Glutamatergic neuron (in vitro differentiated cells): ENCODE measurements at regions not wholly inside any gene's neighbourhood (a gene's known extent, or its start where the extent isn't known, plus 50 kb on each side); places are given as distances from the start of the nearest gene placed in this dataset.
"Not testable (repeated sequence)": the region's sequence is repeated elsewhere in the genome, so short reads cannot be mapped to it uniquely, and the experiment has no call there.

Experiments
- DNase-seq: peaks from one replicate; pipeline ENCODE4 v3.0.0; 2022
- H3K27ac Mint-ChIP-seq: one replicate; pipeline ENCODE4 v1.8.0; 2020; ENCODE audit warnings: mild to moderate bottlenecking, mixed read lengths, inconsistent platforms; ENCODE audit not compliant: unreplicated experiment
- H3K27me3 Mint-ChIP-seq: one replicate; pipeline ENCODE4 v1.8.0; 2020; ENCODE audit warnings: mild to moderate bottlenecking, moderate library complexity, mixed read lengths, inconsistent platforms; ENCODE audit not compliant: unreplicated experiment
- H3K36me3 Mint-ChIP-seq: one replicate; pipeline ENCODE4 v1.8.0; 2020; ENCODE audit warnings: mild to moderate bottlenecking, mixed read lengths, inconsistent platforms; ENCODE audit not compliant: unreplicated experiment
- H3K4me1 Mint-ChIP-seq: one replicate; pipeline ENCODE4 v1.8.0; 2020; ENCODE audit warnings: mild to moderate bottlenecking, low read depth, mixed read lengths, inconsistent platforms; ENCODE audit not compliant: unreplicated experiment
- H3K4me3 Mint-ChIP-seq: one replicate; pipeline ENCODE4 v1.8.0; 2020; ENCODE audit warnings: mild to moderate bottlenecking, mixed read lengths, inconsistent platforms; ENCODE audit not compliant: unreplicated experiment
- H3K9me3 Mint-ChIP-seq: one replicate; pipeline ENCODE4 v1.8.0; 2020; ENCODE audit warnings: mild to moderate bottlenecking, moderate library complexity, mixed read lengths, inconsistent platforms; ENCODE audit not compliant: unreplicated experiment
- TF ChIP-seq, protein P1 (sequence below): fragments of 200-600 bp; sonication (generic); IDR thresholded peaks from one replicate; pipeline ENCODE4 v1.5.0; 2021; ENCODE audit not compliant: partially characterized antibody, unreplicated experiment

DNA sequence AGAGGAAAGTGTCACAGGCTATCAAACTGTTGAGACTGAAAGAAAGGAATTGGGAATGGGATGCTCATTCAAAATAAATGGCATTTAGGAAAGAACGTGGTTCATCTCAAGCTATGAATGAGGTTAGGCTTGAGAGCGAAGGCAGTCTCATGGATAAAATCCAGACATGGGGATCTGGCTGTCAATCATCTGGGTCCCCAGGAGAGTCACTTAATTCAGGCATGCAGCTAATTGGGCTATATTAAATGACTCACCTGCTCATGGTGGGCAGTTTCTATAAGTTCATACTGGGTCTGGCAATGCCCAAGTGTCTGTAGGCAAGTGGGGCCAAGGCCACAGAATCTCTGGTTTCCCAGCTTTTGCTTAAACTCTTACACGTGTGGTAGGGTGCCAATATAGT lies 286.5 kb upstream of the SEMA6A start:
- H3K27me3 Mint-ChIP-seq = no peaks in the 10 kb centered on the region
- no peak for DNase-seq
- no peak overlapping the region for H3K27ac Mint-ChIP-seq
- TF ChIP-seq, protein P1, sequence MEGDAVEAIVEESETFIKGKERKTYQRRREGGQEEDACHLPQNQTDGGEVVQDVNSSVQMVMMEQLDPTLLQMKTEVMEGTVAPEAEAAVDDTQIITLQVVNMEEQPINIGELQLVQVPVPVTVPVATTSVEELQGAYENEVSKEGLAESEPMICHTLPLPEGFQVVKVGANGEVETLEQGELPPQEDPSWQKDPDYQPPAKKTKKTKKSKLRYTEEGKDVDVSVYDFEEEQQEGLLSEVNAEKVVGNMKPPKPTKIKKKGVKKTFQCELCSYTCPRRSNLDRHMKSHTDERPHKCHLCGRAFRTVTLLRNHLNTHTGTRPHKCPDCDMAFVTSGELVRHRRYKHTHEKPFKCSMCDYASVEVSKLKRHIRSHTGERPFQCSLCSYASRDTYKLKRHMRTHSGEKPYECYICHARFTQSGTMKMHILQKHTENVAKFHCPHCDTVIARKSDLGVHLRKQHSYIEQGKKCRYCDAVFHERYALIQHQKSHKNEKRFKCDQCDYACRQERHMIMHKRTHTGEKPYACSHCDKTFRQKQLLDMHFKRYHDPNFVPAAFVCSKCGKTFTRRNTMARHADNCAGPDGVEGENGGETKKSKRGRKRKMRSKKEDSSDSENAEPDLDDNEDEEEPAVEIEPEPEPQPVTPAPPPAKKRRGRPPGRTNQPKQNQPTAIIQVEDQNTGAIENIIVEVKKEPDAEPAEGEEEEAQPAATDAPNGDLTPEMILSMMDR = no peak
- no peaks in the 10 kb centered on the region for H3K36me3 Mint-ChIP-seq
- H3K4me1 Mint-ChIP-seq = peaks cover 8% of the 10 kb centered on the region
- H3K9me3 Mint-ChIP-seq = no peaks in the 10 kb centered on the region
- no peak overlapping the region for H3K4me3 Mint-ChIP-seq

DNA sequence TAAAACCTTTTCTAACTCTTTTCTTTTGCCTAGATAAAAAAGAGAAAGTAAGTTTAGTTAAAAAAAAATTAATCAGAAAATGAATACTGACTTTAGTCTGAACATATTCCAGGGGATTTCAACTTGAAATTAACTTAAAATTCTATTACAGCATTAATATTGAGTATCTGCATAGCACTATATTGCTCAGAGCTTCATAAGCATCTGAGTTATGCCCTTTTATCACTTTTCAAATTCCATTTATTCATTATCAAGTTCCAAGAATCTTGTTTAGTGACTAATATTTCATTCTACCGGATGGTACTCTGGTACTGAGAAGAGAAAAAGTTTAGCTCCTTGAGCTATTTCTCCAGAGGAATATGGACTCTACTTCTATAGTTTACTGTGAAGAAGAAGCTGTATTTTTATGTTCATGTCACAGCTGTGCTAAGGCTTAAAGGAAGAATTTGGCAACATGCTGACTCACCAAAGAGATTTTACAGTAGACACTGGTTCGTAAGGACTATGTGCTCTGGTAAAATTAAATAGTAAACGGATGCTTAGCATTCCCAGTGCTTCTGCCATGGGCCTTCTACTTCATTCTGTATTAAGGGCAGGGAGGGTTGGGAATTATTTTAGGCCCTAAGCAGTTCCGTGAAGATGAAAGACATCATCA lies 285.2 kb upstream of the SEMA6A start:
- no peaks in the 10 kb centered on the region for H3K36me3 Mint-ChIP-seq
- DNase-seq = no peak
- no peak overlapping the region for H3K4me3 Mint-ChIP-seq
- no peak overlapping the region for H3K27ac Mint-ChIP-seq
- H3K4me1 Mint-ChIP-seq = peaks cover 8% of the 10 kb centered on the region
- H3K27me3 Mint-ChIP-seq = no peaks in the 10 kb centered on the region
- TF ChIP-seq, protein P1 = no peak
- no peaks in the 10 kb centered on the region for H3K9me3 Mint-ChIP-seq

- Mint-ChIP-seq H3K4me1 (peaks cover 1% of the 10 kb centered on the region), H3K27ac (no peak overlapping the region)
These were observed 284.2 kb upstream of the SEMA6A start for GRCh38 chr5:116858705-116859333.

DNA sequence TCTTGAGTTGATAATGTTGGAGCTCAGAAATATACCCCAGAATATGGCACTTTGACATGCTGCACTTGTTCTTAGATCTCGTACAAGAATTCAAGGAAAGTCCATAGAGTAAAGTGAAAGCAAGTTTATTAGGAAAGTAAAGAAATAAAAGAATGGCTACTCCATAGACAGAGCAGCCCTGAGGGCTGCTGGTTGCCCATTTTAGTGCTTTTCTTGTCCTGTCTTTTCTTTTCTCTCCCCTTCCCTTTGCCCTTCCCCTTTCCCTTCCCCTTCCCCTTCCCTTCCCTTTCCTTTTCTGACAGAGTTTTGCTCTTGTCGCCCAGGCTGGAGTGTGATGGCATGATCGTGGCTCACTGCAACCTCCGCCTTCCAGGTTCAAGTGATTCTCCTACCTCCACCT lies 283.4 kb upstream of the SEMA6A start:
- H3K27ac Mint-ChIP-seq, H3K9me3 Mint-ChIP-seq, H3K4me1 Mint-ChIP-seq, H3K4me3 Mint-ChIP-seq, DNase-seq, H3K36me3 Mint-ChIP-seq, H3K27me3 Mint-ChIP-seq: not testable (repeated sequence)

More at GRCh38 chr5:116858705-116859333, 284.2 kb upstream of the SEMA6A start:
- Mint-ChIP-seq H3K4me3 (no peak overlapping the region), H3K27me3 (no peaks in the 10 kb centered on the region), H3K9me3 (no peaks in the 10 kb centered on the region), H3K36me3 (no peaks in the 10 kb centered on the region)
- TF ChIP-seq, protein P1 = no peak
- DNase-seq = no peak

DNA sequence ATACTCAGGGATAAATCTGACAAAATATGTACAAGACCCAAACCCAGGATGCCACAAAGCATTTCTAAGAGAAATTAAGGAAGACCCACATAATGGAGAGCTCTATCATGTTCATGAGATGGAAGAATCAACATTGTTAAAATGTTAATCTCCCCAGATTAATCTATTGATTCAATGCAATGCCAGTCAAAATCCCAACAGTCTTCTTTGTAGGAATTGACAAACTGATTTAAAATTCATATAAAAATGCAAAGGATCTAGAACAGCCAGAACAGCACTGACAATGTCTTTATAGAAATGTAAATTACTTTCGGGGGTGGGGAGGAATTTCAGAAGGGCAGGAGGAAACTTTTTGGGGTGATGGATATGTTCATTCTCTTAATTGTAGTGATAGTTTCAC lies 281.6 kb upstream of the SEMA6A start:
- no peak overlapping the region for H3K27ac Mint-ChIP-seq
- no peaks in the 10 kb centered on the region for H3K27me3 Mint-ChIP-seq
- no peaks in the 10 kb centered on the region for H3K9me3 Mint-ChIP-seq
- H3K4me3 Mint-ChIP-seq = no peak overlapping the region
- TF ChIP-seq, protein P1 = no peak
- no peaks in the 10 kb centered on the region for H3K4me1 Mint-ChIP-seq
- DNase-seq = no peak
- no peaks in the 10 kb centered on the region for H3K36me3 Mint-ChIP-seq
